Activated CD4-positive, alpha-beta memory T cell treated with anti-CD3 and anti-CD28 coated beads, Interleukin-2, amount 10 ng/mL, durations not matched to agents 7 days and 5 days (primary cell): ENCODE measurements at regions not wholly inside any gene's neighbourhood (a gene's known extent, or its start where the extent isn't known, plus 50 kb on each side); places are given as distances from the start of the nearest gene placed in this dataset.
"Not testable (repeated sequence)": the region's sequence is repeated elsewhere in the genome, so short reads cannot be mapped to it uniquely, and the experiment has no call there.

ENCODE experiments used
- CTCF ChIA-PET: fragments of 350-600 bp; sonication (Branson Sonifier 250); formaldehyde crosslinking; loops from one replicate; lab custom pipeline; 2021; ENCODE audit warnings: antibody characterized with exemption, inconsistent platforms; lab: Charles Lee
- POLR2A ChIA-PET: fragments of 350-600 bp; sonication (Branson Sonifier 250); formaldehyde crosslinking; loops from one replicate; lab custom pipeline; 2021; ENCODE audit warnings: antibody characterized with exemption; lab: Charles Lee
- DNase-seq: peaks from one replicate; pipeline ENCODE4 v3.0.0-alpha.2; 2020
- H3K27ac Mint-ChIP-seq: one replicate; pipeline ENCODE4 v1.8.0; 2021; ENCODE audit warnings: mild to moderate bottlenecking, mixed read lengths
- H3K27me3 Mint-ChIP-seq: one replicate; pipeline ENCODE4 v1.8.0; 2021; ENCODE audit warnings: mixed read lengths
- H3K36me3 Mint-ChIP-seq: one replicate; pipeline ENCODE4 v1.8.0; 2021; ENCODE audit warnings: low read depth, mixed read lengths
- H3K4me1 Mint-ChIP-seq: one replicate; pipeline ENCODE4 v1.8.0; 2021; ENCODE audit warnings: mixed read lengths
- H3K4me3 Mint-ChIP-seq: one replicate; pipeline ENCODE4 v1.8.0; 2021; ENCODE audit warnings: mild to moderate bottlenecking, mixed read lengths
- H3K9me3 Mint-ChIP-seq: one replicate; pipeline ENCODE4 v1.8.0; 2021; ENCODE audit warnings: mixed read lengths

DNA sequence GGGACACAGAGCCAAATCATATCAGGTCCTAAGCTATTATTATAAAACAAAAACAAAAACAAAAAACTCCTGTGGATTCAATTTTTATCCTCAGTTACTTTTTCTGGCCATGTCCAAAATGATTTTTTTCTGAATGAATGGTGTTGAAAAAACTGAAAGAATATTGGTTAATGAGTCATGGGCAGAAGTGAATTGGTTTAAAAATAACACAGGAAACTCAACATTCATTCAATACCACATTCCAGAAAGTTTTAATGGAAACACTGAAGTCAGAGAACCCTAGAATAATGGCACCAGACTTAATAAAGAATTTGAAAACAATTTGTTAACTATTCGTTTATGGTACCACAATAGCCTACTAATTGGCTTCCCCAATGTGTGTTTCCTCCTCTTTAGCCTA is 102.4 kb upstream of the CDH9 start:
- H3K9me3 Mint-ChIP-seq: peaks cover 7% of the 10 kb centered on the region
- POLR2A ChIA-PET: no interaction called here
- no peak for DNase-seq
- H3K27me3 Mint-ChIP-seq: no peaks in the 10 kb centered on the region
- H3K4me1 Mint-ChIP-seq: no peaks in the 10 kb centered on the region
- H3K4me3 Mint-ChIP-seq: no peak overlapping the region
- CTCF ChIA-PET: no interaction called here
- H3K36me3 Mint-ChIP-seq: no peaks in the 10 kb centered on the region
- H3K27ac Mint-ChIP-seq: no peak overlapping the region

DNA sequence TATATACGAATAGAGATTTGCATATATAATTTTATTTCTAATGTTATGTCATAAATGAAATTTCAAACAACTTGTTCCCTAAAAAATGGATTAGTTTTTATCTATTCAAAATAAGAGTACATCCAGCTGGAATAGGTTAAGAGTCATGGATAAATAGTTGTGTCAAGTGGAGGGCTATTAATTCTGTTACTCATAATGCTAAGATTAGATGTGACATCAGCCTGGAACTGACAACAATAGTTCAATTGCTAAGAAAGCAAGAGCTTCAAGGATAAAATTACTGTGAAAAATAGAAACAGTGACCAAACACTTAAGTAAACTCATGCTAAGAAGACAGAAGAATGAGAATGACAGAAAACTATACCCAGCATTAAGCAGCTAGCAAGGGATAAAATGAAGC is 92.2 kb upstream of the CDH9 start:
- Mint-ChIP-seq H3K27ac (no peak overlapping the region), H3K4me3 (no peak overlapping the region), H3K27me3 (no peaks in the 10 kb centered on the region), H3K9me3 (peaks cover 5% of the 10 kb centered on the region), H3K36me3 (no peaks in the 10 kb centered on the region), H3K4me1 (no peaks in the 10 kb centered on the region)
- no peak for DNase-seq
- ChIA-PET POLR2A (no interaction called here), CTCF (no interaction called here)

DNA sequence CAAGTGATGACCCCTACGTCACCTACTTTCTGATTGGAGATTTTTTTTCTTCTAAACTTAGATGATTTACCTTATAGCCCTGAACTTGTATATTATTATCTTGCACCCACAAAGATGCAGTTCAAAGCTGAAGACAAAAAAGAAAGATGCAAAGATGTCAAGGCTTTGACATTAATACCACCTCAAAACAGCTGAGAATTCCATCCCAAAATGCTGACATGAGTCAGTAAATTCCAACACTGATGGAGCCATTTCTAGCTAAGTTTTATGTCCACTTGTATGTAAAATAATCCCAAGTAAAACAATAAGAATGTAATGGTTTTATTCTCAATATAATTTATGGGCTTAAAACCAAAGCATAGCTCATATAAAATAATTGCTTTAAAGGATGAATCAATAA is 91.5 kb upstream of the CDH9 start:
- no peaks in the 10 kb centered on the region for H3K4me1 Mint-ChIP-seq
- DNase-seq: no peak
- peaks cover 4% of the 10 kb centered on the region for H3K9me3 Mint-ChIP-seq
- no peak overlapping the region for H3K4me3 Mint-ChIP-seq
- ChIA-PET POLR2A (no interaction called here), CTCF (no interaction called here)
- no peak overlapping the region for H3K27ac Mint-ChIP-seq
- no peaks in the 10 kb centered on the region for H3K36me3 Mint-ChIP-seq
- H3K27me3 Mint-ChIP-seq: no peaks in the 10 kb centered on the region

DNA sequence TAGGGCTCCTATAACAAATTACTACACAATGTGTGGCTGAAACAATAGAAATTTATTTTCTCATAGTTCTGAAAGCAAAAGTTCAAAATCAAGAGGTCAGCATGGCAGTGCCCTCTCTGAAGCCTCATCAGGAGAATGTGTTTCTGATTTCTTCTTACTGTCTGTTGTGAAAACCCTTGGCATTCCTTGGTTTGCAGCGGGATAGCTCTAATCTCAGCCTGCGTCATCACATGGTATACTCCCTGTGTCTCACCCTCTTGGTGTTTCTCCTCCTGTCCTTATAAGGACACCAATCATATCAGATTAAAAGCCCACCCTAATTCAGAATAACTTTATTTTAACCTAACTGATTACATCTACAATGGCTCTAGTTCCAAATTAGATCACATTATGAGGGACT is 87.5 kb upstream of the CDH9 start:
- Mint-ChIP-seq H3K9me3 (peaks cover 2% of the 10 kb centered on the region), H3K4me3 (no peak overlapping the region), H3K36me3 (no peaks in the 10 kb centered on the region), H3K4me1 (no peaks in the 10 kb centered on the region), H3K27ac (no peak overlapping the region), H3K27me3 (no peaks in the 10 kb centered on the region)
- DNase-seq: no peak
- ChIA-PET CTCF (no interaction called here), POLR2A (no interaction called here)

DNA sequence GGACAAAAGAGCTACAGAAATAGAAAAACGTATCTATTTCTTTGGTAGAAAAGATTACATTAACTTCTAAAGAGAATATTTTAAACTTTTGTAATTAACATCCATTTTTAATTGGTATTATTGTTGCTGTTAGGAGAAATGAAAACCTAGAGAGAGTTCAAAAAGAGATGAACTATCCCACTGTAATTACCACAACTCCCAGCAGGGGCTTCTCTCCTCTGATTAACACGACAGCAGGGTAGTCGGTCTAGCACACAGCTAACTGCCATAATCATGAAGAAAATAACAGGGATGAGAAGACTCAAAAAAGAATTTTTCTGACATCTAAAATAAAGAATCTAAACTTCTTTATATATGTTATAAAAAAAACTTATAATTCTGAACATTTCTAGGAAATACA is 86.2 kb upstream of the CDH9 start:
- peaks cover 7% of the 10 kb centered on the region for H3K9me3 Mint-ChIP-seq
- DNase-seq: no peak
- no peaks in the 10 kb centered on the region for H3K36me3 Mint-ChIP-seq
- no peaks in the 10 kb centered on the region for H3K27me3 Mint-ChIP-seq
- H3K4me1 Mint-ChIP-seq: no peaks in the 10 kb centered on the region
- ChIA-PET POLR2A (no interaction called here), CTCF (no interaction called here)
- no peak overlapping the region for H3K27ac Mint-ChIP-seq
- H3K4me3 Mint-ChIP-seq: no peak overlapping the region

DNA sequence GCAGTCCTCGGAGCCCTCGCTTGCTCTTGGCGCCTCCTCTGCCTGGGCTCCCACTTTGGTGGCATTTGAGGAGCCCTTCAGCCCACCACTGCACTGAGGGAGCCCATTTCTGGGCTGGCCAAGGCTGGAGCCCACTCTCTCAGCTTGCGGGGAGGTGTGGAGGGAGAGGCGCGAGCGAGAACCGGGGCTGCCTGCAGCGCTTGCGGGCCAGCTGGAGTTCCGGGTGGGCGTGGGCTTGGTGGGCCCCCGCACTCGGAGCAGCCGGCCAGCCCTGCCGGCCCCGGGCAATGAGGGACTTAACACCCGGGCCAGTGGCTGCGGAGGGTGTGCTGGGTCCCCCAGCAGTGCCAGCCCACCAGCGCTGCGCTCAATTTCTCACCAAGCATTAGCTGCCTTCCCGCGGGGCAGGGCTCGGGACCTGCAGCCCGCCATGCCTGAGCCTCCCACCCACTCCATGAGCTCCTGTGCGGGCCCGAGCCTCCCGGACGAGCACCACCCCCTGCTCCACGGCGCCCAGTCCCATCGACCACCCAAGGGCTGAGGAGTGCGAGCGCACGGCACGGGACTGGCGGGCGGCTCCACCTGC is 81.4 kb upstream of the CDH9 start:
- POLR2A ChIA-PET, H3K27me3 Mint-ChIP-seq, H3K36me3 Mint-ChIP-seq, H3K27ac Mint-ChIP-seq, H3K4me1 Mint-ChIP-seq, DNase-seq, H3K4me3 Mint-ChIP-seq, CTCF ChIA-PET: not testable (repeated sequence)
- peaks cover 24% of the 10 kb centered on the region for H3K9me3 Mint-ChIP-seq

DNA sequence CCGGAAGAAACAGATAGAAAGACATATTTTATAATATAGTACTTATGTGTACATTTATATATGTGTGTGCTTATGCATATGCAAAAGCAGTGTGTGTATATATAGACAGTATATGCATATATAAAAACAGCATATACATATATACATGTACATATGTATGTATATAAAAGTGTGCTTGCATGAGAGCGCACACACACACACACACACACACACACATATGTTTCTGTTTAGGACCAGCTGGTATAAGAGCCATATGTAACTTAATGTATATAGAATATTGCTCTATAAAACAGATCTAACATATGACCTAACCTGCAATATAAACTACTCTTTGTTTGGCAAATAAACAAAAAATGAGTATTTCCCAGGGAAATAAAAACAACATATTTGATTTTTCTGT is 65.1 kb upstream of the CDH9 start:
- Mint-ChIP-seq H3K36me3 (no peaks in the 10 kb centered on the region), H3K27me3 (no peaks in the 10 kb centered on the region), H3K27ac (no peak overlapping the region), H3K4me3 (no peak overlapping the region), H3K4me1 (no peaks in the 10 kb centered on the region), H3K9me3 (peaks cover 5% of the 10 kb centered on the region)
- POLR2A ChIA-PET: no interaction called here
- CTCF ChIA-PET: no interaction called here
- DNase-seq: no peak

DNA sequence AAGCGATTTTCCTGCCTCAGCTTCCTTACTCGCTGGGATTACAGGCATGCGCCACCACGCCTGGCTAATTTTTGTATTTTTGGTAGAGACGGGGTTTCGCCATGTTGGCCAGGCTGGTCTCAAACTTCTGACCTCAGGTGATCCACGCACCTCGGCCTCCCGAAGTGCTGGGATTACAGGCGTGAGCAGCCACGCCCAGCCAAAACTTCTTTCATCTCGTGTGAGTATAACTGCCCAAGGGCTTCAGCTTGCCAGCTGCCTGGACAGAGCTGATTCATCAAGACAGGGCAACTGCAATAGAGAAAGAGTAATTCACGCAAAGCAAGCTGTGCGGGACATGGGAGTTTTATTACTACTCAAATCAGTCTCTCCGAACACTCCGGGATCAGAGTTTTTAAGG is 57.4 kb upstream of the CDH9 start:
- H3K36me3 Mint-ChIP-seq, POLR2A ChIA-PET, H3K27me3 Mint-ChIP-seq, CTCF ChIA-PET, DNase-seq, H3K4me3 Mint-ChIP-seq, H3K4me1 Mint-ChIP-seq, H3K27ac Mint-ChIP-seq: not testable (repeated sequence)
- peaks cover 13% of the 10 kb centered on the region for H3K9me3 Mint-ChIP-seq

DNA sequence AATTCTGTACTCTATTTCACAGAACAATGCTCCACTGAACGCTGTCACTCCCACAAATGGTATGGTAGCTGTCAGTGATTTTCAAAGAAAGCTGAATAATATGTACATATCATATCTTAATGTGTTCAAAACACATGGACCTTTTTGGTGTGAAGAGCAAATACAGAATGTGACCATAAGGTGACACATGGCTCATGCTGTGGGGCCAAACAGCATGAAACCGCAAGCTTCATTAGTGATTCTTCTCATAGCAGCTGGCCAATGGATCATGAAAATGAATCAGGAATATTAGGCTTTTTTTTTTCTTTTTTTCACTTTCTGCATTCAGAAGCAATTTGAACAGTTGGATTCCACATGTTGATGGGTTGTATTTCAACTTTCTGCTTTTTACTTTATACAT is 54.9 kb upstream of the CDH9 start:
- DNase-seq: no peak
- H3K36me3 Mint-ChIP-seq: no peaks in the 10 kb centered on the region
- no peak overlapping the region for H3K27ac Mint-ChIP-seq
- no peaks in the 10 kb centered on the region for H3K4me1 Mint-ChIP-seq
- H3K27me3 Mint-ChIP-seq: no peaks in the 10 kb centered on the region
- CTCF ChIA-PET: no interaction called here
- H3K4me3 Mint-ChIP-seq: no peak overlapping the region
- peaks cover 13% of the 10 kb centered on the region for H3K9me3 Mint-ChIP-seq
- POLR2A ChIA-PET: no interaction called here

DNA sequence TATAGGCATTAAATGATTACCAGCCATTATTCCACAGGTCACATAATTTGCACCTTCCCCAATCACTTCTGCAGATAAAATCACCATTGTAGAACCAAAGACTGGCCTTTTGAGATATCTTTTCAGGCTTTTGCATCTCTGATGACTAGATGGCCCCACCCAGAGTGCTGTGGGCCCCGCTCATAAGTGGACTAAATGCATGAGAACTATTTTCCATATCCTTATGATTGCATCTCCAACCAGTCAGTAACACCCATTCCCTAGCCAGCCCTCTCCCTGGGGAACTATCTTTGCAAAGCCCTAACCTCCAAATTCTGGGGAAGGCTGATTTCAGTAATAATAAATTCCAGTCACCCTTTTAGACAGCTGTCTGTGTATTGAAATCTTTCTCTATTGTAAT is 53.5 kb upstream of the CDH9 start:
- Mint-ChIP-seq H3K27ac (no peak overlapping the region), H3K9me3 (peaks cover 6% of the 10 kb centered on the region), H3K4me3 (no peak overlapping the region), H3K4me1 (no peaks in the 10 kb centered on the region), H3K36me3 (no peaks in the 10 kb centered on the region), H3K27me3 (no peaks in the 10 kb centered on the region)
- ChIA-PET POLR2A (no interaction called here), CTCF (no interaction called here)
- no peak for DNase-seq

DNA sequence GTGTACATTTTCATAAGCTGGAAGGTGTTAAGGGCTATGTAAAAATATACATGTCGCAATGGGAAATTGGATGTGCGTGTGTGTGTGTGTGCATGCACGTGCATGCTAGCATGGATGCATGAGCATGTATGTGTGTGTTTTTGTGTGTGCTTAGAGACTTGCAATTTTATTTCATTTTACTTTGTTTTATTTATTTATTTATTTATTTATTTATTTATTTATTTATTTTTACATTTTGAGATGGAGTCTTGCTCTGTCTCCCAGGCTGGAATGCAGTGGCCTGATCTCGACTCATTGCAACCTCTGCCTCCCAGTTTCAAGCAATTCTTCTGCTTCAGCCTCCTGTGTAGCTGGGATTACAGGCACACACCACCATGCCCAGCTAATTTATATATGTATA is 50.4 kb upstream of the CDH9 start:
- H3K9me3 Mint-ChIP-seq, H3K27ac Mint-ChIP-seq, H3K4me1 Mint-ChIP-seq, H3K27me3 Mint-ChIP-seq, H3K4me3 Mint-ChIP-seq, CTCF ChIA-PET, DNase-seq, H3K36me3 Mint-ChIP-seq, POLR2A ChIA-PET: not testable (repeated sequence)
